ENCODE measurements at regions not wholly inside any gene's neighbourhood (a gene's known extent, or its start where the extent isn't known, plus 50 kb on each side); places are given as distances from the start of the nearest gene placed in this dataset.

DNA sequence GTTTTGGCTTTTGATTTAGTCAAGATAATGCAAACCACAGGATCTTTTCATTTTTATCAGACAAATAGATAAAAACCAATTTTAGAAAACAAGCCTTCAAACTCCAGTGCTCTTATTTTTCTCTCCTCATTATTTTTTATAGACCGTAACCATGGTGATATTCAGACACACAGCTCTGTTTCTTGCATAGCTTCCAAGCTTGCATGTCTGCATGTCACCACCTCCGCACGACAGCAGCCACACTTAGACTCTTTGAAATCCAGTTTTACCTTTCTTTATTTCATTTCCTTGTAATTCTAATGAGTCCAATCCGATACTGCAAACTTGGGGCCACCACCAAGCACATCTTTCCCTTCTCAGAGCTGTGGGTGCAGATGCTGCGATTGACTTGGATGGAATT is 94.3 kb upstream of the GPM6A start:
- H3K27me3 Mint-ChIP-seq (ENCODE audit: low read depth, unreplicated experiment) = no peaks in the 10 kb centered on the region
- H3K4me3 ChIP-seq (ENCODE audit: insufficient read depth, low read depth, low read length) = no peak overlapping the region
- H3K27ac ChIP-seq (ENCODE audit: low read depth, low read length) = no peak overlapping the region
- H3K9me3 ChIP-seq (ENCODE audit: insufficient read depth, low read depth, low read length) = no peaks in the 10 kb centered on the region
- no peak for TF ChIP-seq EZH2 (IDR thresholded peaks at IDR 0.05; ENCODE audit: insufficient read depth, low read length)
- TF ChIP-seq, protein P1, sequence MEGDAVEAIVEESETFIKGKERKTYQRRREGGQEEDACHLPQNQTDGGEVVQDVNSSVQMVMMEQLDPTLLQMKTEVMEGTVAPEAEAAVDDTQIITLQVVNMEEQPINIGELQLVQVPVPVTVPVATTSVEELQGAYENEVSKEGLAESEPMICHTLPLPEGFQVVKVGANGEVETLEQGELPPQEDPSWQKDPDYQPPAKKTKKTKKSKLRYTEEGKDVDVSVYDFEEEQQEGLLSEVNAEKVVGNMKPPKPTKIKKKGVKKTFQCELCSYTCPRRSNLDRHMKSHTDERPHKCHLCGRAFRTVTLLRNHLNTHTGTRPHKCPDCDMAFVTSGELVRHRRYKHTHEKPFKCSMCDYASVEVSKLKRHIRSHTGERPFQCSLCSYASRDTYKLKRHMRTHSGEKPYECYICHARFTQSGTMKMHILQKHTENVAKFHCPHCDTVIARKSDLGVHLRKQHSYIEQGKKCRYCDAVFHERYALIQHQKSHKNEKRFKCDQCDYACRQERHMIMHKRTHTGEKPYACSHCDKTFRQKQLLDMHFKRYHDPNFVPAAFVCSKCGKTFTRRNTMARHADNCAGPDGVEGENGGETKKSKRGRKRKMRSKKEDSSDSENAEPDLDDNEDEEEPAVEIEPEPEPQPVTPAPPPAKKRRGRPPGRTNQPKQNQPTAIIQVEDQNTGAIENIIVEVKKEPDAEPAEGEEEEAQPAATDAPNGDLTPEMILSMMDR (IDR thresholded peaks at IDR 0.05; ENCODE audit: insufficient read depth, low read depth, low read length) = no peak
- no peaks in the 10 kb centered on the region for H3K36me3 Mint-ChIP-seq (ENCODE audit: low read depth, unreplicated experiment)
- DNase-seq (ENCODE audit: low read depth) (no peak), FAIRE-seq (no peak)
- no peaks in the 10 kb centered on the region for H3K4me1 Mint-ChIP-seq (ENCODE audit: low read depth, unreplicated experiment)
- H3K4me2 ChIP-seq (ENCODE audit: low read length) = no peak overlapping the region
- no peaks in the 10 kb centered on the region for H3K27me3 ChIP-seq (ENCODE audit: insufficient read depth, low read length)
- H4K20me1 ChIP-seq (ENCODE audit: insufficient read depth, low read length) = no peaks in the 10 kb centered on the region
- H3K4me3 Mint-ChIP-seq (ENCODE audit: unreplicated experiment) = no peak overlapping the region
- no peaks in the 10 kb centered on the region for H3K36me3 ChIP-seq (ENCODE audit: insufficient read depth, low read length)
- H3K4me1 ChIP-seq (ENCODE audit: insufficient read depth, low read length) = no peaks in the 10 kb centered on the region
- H3K27ac Mint-ChIP-seq (ENCODE audit: unreplicated experiment) = no peak overlapping the region
- no peak overlapping the region for H2AFZ ChIP-seq (ENCODE audit: low read depth, low read length)
- H3K9me3 Mint-ChIP-seq (ENCODE audit: unreplicated experiment) = no peaks in the 10 kb centered on the region
- H3K9ac ChIP-seq (ENCODE audit: low read length) = no peak overlapping the region
- no peaks in the 10 kb centered on the region for H3K79me2 ChIP-seq (ENCODE audit: insufficient read depth, low read length)

DNA sequence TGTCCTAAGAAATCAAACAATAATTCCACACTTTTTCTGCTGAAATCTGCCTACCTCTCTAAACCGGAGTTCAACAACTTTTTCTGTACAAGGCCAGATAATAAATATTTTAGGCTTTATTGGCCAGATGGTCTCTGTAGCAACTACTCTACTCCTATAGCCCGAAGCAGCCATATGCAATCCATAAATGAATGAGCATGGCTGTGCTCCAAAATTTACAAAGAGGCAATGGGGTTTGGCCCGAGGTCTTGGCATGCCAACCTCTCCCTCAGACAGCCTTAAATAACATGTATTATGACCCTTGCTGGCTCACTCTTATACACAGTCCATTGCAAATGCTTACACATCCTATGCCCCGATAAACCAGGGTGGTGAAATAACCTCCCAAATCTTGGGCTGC is 98.6 kb upstream of the GPM6A start:
- no peaks in the 10 kb centered on the region for H3K4me1 Mint-ChIP-seq (ENCODE audit: low read depth, unreplicated experiment)
- no peak overlapping the region for H2AFZ ChIP-seq (ENCODE audit: low read depth, low read length)
- no peak for TF ChIP-seq EZH2 (IDR thresholded peaks at IDR 0.05; ENCODE audit: insufficient read depth, low read length)
- TF ChIP-seq, protein P1 (IDR thresholded peaks at IDR 0.05; ENCODE audit: insufficient read depth, low read depth, low read length) = no peak
- no peak for DNase-seq (ENCODE audit: low read depth)
- H3K27ac ChIP-seq (ENCODE audit: low read depth, low read length) = no peak overlapping the region
- H3K9me3 ChIP-seq (ENCODE audit: insufficient read depth, low read depth, low read length) = no peaks in the 10 kb centered on the region
- H3K27ac Mint-ChIP-seq (ENCODE audit: unreplicated experiment) = no peak overlapping the region
- no peak overlapping the region for H3K4me3 Mint-ChIP-seq (ENCODE audit: unreplicated experiment)
- no peak overlapping the region for H3K4me2 ChIP-seq (ENCODE audit: low read length)
- H3K27me3 Mint-ChIP-seq (ENCODE audit: low read depth, unreplicated experiment) = no peaks in the 10 kb centered on the region
- H3K9me3 Mint-ChIP-seq (ENCODE audit: unreplicated experiment) = no peaks in the 10 kb centered on the region
- no peaks in the 10 kb centered on the region for H3K36me3 Mint-ChIP-seq (ENCODE audit: low read depth, unreplicated experiment)
- no peak overlapping the region for H3K4me3 ChIP-seq (ENCODE audit: insufficient read depth, low read depth, low read length)
- H3K4me1 ChIP-seq (ENCODE audit: insufficient read depth, low read length) = no peaks in the 10 kb centered on the region
- H3K36me3 ChIP-seq (ENCODE audit: insufficient read depth, low read length) = no peaks in the 10 kb centered on the region
- no peaks in the 10 kb centered on the region for H3K27me3 ChIP-seq (ENCODE audit: insufficient read depth, low read length)
- H3K79me2 ChIP-seq (ENCODE audit: insufficient read depth, low read length) = no peaks in the 10 kb centered on the region
- H4K20me1 ChIP-seq (ENCODE audit: insufficient read depth, low read length) = no peaks in the 10 kb centered on the region
- no peak overlapping the region for H3K9ac ChIP-seq (ENCODE audit: low read length)
- FAIRE-seq = no peak

DNA sequence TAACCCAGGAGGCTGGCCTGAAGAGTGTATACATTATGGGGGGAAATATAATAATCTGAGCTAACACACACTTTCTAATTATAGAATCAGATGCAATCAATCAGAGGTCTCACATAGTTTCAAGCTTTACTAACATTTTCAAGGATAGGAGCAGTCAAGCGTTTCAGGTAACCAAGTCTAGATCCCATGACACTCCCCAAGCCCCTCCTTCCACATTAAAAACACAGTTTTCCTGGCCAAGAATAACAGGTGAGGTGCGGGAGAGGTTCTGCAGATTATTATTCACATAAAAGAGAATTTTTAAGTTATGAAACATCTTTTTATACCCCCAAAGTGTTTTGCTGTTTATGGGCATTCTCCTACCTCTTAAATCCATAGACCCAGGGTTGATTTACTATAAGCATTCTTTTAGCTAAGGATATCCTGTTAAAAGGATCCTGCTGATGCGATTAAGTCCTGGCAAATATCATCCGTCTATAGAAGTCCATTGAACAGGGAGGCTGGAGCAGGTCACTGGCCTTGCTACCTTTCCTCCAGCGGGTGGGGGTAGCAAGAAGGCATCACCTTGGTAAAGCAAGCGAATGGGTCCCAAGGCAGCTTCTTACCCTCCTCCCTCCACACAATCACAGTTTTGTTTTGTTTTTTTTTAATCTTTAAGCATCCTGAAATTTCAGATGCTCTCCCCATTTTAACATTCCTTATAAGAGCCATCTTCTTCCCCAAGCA is 104.7 kb upstream of the GPM6A start:
- Mint-ChIP-seq H3K36me3 (ENCODE audit: low read depth, unreplicated experiment) (no peaks in the 10 kb centered on the region), H3K9me3 (ENCODE audit: unreplicated experiment) (no peaks in the 10 kb centered on the region), H3K4me1 (ENCODE audit: low read depth, unreplicated experiment) (no peaks in the 10 kb centered on the region), H3K4me3 (ENCODE audit: unreplicated experiment) (no peak overlapping the region), H3K27ac (ENCODE audit: unreplicated experiment) (no peak overlapping the region), H3K27me3 (ENCODE audit: low read depth, unreplicated experiment) (no peaks in the 10 kb centered on the region)
- TF ChIP-seq, protein P1 (IDR thresholded peaks at IDR 0.05; ENCODE audit: insufficient read depth, low read depth, low read length) = no peak
- TF ChIP-seq EZH2 (IDR thresholded peaks at IDR 0.05; ENCODE audit: insufficient read depth, low read length) = no peak
- Histone ChIP-seq H3K9me3 (ENCODE audit: insufficient read depth, low read depth, low read length) (no peaks in the 10 kb centered on the region), H3K9ac (ENCODE audit: low read length) (no peak overlapping the region), H3K27me3 (ENCODE audit: insufficient read depth, low read length) (no peaks in the 10 kb centered on the region), H3K36me3 (ENCODE audit: insufficient read depth, low read length) (no peaks in the 10 kb centered on the region), H3K79me2 (ENCODE audit: insufficient read depth, low read length) (no peaks in the 10 kb centered on the region), H3K27ac (ENCODE audit: low read depth, low read length) (no peak overlapping the region), H3K4me3 (ENCODE audit: insufficient read depth, low read depth, low read length) (no peak overlapping the region), H3K4me2 (ENCODE audit: low read length) (no peak overlapping the region), H3K4me1 (ENCODE audit: insufficient read depth, low read length) (no peaks in the 10 kb centered on the region), H4K20me1 (ENCODE audit: insufficient read depth, low read length) (no peaks in the 10 kb centered on the region), H2AFZ (ENCODE audit: low read depth, low read length) (no peak overlapping the region)
- no peak for FAIRE-seq
- no peak for DNase-seq (ENCODE audit: low read depth)
